Right lung (tissue), 2 donors: ENCODE measurements at regions not wholly inside any gene's neighbourhood (a gene's known extent, or its start where the extent isn't known, plus 50 kb on each side); places are given as distances from the start of the nearest gene placed in this dataset.

ENCODE experiments used
- DNase-seq, 2 donors: peaks; one replicate each; pipeline ENCODE4 v3.0.0-alpha.2; 2013

GRCh38 chrX:34999702-35000101 lies 57.1 kb downstream of the FAM47B start:
- DNase-seq: no peak

GRCh38 chrX:35006361-35006760 lies 63.8 kb downstream of the FAM47B start:
- DNase-seq: no peak

- DNase-seq: no peak
These were observed 73.0 kb downstream of the FAM47B start for GRCh38 chrX:35015621-35016020.

GRCh38 chrX:35016051-35016450 lies 73.5 kb downstream of the FAM47B start:
- no peak for DNase-seq

- DNase-seq: no peak
These were observed 74.7 kb downstream of the FAM47B start for GRCh38 chrX:35017284-35017683.

- no peak for DNase-seq
These were observed 81.1 kb downstream of the FAM47B start for GRCh38 chrX:35023683-35024082.

GRCh38 chrX:35025820-35026219 lies 83.2 kb downstream of the FAM47B start:
- DNase-seq: no peak

GRCh38 chrX:35040871-35041270 lies 98.3 kb downstream of the FAM47B start:
- no peak for DNase-seq

- DNase-seq: no peak
These were observed 104.2 kb downstream of the FAM47B start for GRCh38 chrX:35046660-35047296.

- no peak for DNase-seq
These were observed 133.5 kb downstream of the FAM47B start for GRCh38 chrX:35076061-35076460.

- peak; percentile 19 to 32 for DNase-seq
These were observed 148.2 kb downstream of the FAM47B start for GRCh38 chrX:35090801-35091200.

GRCh38 chrX:35098419-35098818 lies 155.8 kb downstream of the FAM47B start:
- DNase-seq: no peak

GRCh38 chrX:35101901-35102300 lies 159.3 kb downstream of the FAM47B start:
- DNase-seq: no peak

GRCh38 chrX:35104626-35105025 lies 162.0 kb downstream of the FAM47B start:
- no peak for DNase-seq

GRCh38 chrX:35115205-35115604 lies 172.6 kb downstream of the FAM47B start:
- no peak for DNase-seq

- no peak for DNase-seq
These were observed 180.2 kb downstream of the FAM47B start for GRCh38 chrX:35122756-35123155.

- no peak for DNase-seq
These were observed 206.9 kb downstream of the FAM47B start for GRCh38 chrX:35149517-35149916.

GRCh38 chrX:35150052-35150451 lies 207.5 kb downstream of the FAM47B start:
- no peak for DNase-seq

GRCh38 chrX:35150642-35151239 lies 208.1 kb downstream of the FAM47B start:
- DNase-seq: no peak

GRCh38 chrX:35166023-35166422 lies 223.4 kb downstream of the FAM47B start:
- peak; percentile 20 to 23 for DNase-seq
